Stimulated activated CD8-positive, alpha-beta memory T cell treated with anti-CD3 and anti-CD28 coated beads, Interleukin-7, amount 100 ng/mL, for 24 hours (primary cell): ENCODE measurements at regions not wholly inside any gene's neighbourhood (a gene's known extent, or its start where the extent isn't known, plus 50 kb on each side); places are given as distances from the start of the nearest gene placed in this dataset.

Source experiments
- DNase-seq: peaks from one replicate; pipeline ENCODE4 v3.0.0-alpha.2; 2020; ENCODE audit warnings: low read depth

DNA sequence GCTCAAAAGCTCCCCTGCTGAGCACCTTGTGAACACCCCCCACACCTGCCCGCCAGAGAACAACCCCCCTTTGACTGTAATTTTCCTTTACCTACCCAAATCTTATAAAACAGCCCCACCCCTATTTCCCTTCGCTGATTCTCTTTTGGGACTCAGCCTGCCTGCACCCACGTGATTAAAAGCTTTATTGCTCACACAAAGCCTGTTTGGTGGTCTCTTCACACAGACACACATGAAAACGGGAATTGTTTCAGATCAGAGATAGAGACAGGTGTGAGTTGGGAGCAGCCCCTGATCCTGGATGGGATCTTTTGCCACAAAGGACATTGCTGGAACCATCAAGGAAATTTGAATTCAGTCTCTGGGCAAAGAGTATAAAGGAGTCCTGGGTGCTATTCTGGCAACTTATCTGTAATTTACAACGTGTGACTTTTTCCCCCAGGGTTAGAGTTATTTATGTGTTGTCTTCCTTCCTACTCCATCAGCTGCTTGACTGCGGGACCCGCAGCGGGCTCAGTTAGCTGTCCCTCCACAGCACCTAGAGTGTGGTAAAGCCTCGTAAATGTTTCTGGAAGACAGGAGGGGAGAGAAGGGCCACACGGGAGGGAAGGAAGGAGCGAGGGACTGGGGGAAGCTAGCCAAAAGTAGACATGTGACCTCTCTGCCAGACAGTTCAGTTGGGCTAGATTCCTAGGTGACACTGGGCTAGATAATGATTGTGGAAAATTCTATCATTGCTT is 437.0 kb downstream of the ZNF608 start:
- DNase-seq = no peak

DNA sequence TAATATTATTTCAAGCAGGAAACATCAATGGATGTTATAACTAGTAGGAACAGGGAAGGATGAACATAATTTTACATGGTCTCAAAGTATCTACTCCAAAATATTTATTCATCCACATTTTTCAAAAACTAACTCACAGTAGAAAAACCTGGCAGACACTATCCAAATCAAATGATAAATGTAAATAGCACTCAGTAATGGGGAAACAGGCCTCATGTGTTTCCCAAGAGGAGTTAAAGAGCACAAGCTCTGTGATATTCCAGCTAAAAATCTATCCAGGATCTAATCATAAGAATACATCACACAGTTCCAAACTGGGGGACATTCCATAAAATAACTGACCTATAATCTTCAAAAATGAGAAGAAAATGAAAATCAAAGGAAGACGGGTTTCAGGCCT is 443.1 kb downstream of the ZNF608 start:
- DNase-seq = no peak

DNA sequence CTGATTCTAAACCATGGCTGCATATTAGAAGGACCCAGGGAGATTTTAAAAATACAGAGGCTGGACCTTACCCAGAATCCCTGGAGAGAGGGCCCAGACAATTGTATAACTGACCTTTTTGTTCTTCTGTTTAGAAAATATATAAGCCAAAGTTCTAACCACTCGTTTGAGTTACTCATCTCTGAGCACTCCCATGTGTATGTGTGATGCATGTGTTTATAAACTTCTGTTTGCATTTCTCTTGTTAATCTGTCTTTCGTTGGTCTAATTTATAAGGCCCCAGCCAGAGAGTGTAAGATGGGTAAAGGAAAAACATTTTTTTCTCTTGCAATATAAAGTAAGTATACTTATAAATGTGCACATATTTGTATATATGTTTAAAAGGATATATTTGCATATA is 443.9 kb downstream of the ZNF608 start:
- no peak for DNase-seq

DNA sequence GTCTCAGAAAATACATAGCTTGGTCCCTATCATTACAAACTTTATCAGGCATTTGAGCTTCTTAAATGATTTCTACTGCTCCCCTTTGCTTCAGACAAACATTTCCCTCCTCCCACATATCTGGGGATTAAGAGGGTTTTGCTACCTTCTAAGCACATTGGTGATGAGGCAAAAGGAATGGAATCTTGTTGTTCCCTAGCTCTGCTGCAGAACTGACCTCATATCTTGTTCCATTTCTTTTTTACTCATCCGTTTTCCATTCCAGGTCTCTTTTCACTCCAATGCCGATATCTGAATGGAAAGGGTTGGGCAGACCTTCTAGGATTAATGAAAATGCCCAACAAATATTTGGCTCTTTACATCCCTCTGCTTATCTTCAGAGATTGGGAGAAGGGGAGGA is 444.6 kb downstream of the ZNF608 start:
- no peak for DNase-seq

DNA sequence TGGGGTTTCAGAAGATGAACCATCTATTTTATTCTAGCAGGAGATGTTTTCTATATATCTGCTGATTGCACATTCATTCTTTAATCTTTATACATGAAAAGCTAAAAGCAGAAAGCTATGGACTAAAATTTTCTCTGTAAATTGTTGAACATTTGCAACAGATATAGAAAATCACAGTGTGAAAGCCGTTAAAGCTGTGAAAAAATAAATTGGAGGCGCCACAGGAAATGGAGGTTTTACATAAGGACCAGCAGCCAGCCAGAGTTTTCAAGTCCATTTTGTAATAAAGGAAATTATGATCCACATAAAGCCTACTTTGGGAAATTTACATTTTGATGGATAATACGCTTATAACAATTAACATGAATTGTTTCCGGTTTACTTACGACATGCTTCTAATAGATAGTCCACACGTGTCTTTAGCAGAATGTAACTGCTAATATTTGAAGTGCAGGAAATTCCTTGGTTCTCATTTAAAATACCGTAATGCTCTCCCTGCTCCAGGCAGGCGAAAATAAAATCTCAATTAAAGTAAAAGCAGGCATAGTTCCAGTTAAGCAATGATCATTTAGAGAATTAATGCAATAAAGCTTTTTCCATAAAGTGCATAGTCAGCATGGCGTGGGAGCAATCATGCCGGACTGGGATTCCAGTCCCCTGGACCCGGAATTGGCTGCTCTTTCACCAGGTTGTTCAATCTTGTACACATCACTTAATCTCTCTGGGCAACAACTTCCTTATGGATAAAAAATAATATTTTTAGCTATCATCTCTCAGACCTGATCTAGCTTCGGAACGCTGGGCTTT is 445.4 kb downstream of the ZNF608 start:
- DNase-seq = no peak

DNA sequence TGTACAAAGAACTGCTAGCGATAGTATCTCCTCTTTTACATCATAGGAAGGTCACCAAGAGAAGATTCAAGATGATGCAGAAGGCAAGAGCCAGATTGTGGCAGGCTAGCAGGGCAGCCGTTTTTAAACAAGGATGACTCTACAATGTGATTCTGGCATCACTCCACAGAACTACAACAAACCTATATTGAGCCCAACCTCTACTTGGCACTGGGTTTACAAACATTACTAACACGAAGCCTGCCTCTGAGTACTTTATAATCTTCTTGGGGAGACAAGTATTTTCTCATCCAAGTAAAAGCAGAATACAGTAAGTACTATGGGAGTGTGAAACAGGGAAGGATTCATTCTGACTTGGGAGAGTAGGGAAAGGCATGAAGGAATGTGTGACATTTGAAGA is 448.6 kb downstream of the ZNF608 start:
- DNase-seq = no peak

DNA sequence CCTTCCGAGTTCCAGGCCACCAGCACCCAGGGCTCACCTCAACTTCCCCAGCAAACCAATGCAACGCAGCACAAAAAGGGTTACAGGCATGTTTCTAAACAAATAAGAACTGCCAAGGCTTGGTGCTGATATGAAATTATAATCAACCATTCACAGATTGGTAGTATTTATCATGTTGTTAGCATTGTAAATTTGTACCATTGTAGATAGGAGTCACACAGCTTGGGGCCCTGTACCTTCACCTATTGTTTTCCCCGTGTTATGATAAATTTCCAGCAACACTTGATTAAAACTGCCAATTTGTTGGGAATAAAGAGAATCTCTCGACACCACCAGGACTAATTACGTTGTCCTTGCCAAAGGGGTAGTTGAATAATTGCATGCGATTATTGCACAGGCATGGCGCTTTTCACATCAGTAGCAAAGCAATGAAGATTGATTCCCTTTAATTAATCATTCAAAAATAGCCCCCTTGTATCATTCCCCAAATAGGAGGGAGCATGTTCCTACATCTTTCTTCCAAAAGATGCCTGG is 454.1 kb downstream of the ZNF608 start:
- DNase-seq = no peak

DNA sequence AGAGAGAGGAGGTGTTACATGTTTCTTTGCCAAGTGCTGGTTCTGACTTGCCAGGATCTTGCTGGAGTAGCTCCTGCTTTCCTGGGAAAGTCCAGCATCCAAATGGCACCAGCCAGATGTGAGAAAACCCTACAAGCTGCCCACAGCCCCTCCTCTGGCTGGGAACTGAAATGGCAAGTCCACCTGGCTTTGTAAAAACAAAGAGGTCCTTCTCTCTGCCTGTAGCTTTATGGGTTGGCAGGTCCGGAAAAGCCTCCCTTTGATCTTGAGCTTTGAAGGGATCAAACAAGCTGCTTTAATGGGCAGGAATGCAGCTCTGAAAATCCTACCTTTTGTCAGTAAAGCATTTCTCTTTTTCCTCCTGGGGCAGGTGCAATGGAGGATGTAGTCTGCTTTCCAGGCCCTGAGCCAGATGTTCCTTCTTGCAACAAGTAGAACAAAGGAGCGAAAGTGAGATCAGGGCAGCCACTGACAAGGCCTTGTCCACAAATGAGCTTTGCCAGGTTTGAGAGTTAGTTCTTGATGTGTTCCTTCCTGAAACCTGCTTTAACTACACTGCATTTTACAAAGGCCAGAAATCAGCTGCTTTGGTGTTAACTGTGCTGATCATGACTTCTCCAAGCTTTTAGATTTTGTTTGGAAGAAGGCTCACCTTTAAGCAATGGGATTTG is 456.7 kb downstream of the ZNF608 start:
- no peak for DNase-seq

DNA sequence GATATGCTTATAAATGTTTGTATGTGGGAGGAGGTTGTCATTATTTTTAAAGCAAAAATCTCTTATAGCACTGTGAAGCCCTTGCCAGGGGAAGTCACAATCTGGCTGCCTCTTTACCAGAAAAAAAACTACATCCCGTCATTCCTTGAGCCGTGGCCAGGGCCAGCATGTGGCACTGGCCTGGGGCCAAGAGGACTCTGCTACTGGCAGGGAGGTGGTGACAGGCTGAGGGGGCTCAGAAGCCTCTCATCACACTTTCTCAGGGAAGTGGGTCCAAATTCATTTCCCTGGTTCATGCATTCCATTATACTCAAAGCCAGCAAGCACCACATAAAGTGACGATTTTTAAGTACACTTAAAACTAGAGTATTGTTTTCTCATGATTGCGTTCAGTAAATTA is 457.3 kb downstream of the ZNF608 start:
- no peak for DNase-seq

DNA sequence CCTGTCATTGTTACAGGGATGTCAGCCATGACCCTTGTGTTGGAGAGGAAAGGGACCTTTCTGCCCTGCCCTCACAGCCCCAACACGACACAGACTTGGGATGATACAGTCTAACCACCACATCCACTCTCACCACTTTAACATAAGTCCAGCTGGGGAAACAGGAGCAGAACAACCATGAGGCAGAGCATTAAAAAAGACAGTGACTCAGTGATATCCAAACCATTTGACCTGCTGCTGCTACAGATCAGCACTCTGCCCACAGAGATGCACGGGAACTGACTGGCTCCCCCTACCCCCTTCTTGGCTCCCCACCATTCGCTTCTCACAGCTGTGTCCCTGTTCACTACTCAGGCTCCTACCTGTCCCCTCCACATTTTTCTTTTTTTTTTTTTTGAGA is 458.6 kb downstream of the ZNF608 start:
- DNase-seq = no peak

DNA sequence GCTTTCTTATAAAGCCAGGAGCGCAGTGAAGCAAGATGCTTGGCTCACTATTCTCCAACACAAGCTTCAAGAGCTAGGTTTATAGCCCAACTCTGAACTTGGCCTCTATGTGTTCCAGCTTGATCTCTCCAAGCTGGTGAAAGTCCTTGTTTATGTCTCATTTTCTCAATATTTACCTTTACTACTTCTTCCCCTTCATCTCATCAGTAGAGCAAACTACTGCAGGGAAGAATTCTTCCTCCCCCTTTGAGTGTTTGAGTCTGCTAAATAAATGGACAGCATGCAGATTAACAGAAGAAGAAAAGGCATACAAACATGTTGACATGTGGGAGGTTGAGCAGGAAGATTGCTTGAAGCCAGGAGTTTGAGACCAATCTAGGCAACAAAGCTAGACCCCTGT is 460.7 kb downstream of the ZNF608 start:
- DNase-seq = no peak

DNA sequence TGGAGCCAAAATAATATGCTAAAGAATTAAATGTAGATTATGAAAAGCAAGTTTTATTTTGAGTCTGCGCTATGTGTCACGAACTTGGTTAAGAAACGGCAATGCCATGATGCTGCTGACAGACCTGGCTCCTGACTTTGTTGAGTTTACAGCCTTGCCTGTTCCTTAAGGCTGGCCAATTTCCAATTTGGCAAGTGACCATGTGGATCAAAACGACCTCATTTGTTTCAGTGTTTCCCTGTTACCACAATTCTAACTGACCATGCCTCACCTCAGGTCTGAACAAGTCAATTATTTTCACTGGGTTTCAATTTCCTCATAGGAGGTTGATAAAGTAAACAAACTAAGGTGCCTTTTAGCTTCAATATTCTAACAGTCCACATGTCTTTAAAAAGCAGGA is 461.4 kb downstream of the ZNF608 start:
- no peak for DNase-seq

DNA sequence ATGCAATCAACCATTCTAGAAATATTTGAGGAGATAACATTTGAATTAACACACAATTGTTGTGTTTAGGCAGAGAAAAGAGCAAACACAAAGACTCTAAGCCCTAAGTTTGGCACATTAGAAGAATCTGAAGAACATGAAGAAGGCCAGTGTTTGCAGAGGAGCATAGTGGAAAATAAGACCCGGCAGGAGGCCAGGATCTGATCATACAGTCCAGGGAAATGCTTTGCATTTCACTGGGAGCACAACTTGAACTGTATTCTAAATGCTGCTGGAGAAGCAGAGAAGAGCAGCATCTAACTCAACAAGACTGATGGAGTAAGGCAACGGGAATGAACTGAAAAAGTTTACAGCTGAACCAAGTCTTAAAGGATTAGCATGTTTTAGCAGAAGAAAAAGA is 463.4 kb downstream of the ZNF608 start:
- no peak for DNase-seq

DNA sequence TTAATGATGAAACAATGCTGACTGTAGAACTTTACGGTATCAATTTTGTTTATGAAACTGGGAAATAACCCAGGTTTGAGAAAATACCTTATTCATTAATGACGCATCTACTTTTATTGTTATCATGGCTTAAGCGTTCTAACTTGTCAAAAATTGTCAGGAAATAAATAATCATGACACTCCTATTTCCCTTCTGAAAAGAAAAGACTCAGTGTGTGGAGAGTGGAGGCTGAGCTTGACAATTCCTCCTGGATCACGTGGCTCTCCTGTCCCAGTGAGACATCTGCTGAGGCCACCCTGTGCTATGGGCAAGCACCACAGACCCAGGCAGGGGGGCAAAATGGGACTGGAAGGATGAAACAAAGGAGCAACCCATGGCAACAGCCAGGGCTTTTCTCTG is 466.4 kb downstream of the ZNF608 start:
- DNase-seq = no peak

DNA sequence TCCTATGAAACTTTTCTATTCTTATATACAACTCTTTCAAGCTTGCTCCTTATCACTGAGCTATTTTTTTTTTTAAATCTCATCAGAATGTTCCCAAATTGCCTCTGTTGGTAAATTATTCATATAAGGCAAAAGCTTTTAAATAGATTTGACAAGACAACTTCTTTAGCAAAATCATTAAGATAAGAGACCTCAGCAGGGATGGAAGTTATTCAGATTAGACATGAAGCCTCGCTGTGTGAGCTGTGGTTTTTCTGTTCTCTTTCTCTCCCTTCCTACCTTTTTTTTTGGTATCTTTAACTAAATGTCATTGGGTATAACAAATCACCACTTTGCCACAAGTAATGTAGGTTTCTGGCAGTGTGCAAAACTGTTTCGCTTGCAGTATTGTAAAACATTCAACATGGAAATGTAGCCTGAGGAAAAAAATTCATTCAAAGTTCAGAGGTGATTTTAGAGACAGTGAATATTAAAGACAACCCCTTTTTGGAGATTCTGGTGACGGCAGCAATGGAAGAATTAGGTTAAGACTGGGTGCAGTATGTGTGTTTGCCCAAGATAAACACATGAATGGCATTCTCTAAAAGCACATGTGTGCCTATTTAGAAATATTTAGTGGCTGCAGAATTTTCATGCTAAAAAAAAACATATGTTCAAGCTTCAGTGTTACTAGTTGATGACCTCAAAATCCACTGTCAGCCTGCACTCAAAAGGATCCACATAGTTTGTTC is 467.1 kb downstream of the ZNF608 start:
- DNase-seq = no peak

DNA sequence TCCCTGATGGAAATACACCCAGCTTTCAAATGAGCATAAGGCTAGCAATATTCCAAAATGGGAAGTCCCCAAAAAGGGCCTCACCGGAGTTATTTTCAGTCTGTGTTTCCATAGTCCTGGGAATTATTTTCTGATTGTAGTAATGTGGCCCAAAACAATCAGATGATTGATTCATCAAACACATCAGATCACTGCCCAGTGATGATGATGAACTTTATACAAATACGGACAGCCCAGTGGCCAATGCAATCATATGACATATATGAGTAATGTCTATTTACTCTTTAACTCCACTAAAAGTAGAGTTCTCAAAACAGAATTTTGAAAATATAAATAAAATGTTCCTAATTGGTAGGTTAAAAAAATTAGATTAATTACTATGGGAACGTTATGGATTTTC is 467.8 kb downstream of the ZNF608 start:
- no peak for DNase-seq

DNA sequence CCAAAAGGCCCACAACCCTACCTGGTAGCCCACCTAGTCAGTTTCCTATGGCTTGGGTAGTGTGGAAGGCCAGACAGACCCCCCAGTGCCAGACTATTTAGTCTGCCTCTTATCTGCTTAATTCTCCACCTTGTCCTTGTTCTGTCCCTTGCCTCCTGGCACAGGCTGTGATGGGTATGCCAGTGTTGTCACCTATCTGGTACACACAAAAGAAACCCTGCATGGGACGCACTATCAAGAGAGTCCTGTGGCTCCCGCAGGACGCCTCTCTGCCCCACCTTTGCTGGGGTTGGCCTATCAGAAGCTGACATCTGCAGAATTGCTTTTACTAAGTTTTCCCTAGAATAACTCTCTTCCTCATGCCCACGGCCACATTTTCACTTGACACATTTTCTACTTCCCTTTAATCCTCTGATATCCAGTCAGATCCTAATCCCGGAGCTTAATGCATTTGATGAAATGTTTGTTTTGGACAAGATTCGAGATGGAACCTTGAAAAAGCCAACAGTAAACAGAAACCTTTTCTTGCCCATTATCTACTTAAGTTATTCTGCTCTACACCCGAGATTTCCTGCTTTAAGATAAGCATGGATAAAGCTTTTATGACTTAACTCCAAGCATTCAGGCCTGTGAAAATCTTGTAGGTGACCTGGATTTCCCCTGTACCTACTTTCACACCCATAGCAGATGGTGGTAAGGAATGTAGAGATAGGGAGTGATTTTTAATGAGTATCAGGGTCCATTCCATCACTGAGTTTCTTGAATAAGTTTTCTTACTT is 468.5 kb downstream of the ZNF608 start:
- DNase-seq = no peak

DNA sequence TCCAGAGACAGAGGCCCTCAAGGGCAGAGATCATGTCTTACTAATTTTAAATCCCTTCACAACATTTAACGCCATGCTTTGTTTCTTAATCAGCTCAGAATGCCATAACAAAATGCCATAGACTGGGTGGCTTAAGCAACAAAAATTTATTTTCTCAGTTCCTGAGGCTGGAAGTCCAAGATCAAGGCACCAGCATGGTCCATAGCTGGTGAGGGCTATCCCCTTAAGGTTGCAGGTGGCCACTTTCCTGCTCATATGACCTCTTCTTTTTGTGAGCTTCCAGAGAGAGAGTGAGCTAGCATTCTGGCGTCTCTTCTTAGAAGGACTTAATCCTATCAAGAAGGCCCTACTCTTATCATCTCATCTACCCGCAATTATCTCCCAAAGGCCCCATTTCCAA is 470.3 kb downstream of the ZNF608 start:
- no peak for DNase-seq

DNA sequence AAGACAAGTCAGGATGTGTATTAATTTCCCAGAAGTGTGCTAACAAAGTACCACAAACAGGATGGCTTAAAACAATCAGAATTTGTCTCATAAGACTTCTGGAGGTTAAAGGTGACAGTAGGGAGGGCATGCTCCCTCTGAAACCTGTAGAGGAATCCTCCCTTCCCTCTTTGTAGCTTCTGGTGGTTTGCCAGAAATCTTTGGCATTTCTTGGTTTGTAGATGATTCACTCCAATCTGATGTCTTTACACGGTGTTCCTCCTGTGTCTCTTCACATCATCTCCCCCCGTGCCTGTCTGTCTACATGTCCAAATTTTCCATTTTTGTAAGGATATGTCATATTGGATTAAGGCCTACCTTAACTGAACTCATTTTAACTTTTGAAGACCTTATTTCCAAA is 471.5 kb downstream of the ZNF608 start:
- no peak for DNase-seq

DNA sequence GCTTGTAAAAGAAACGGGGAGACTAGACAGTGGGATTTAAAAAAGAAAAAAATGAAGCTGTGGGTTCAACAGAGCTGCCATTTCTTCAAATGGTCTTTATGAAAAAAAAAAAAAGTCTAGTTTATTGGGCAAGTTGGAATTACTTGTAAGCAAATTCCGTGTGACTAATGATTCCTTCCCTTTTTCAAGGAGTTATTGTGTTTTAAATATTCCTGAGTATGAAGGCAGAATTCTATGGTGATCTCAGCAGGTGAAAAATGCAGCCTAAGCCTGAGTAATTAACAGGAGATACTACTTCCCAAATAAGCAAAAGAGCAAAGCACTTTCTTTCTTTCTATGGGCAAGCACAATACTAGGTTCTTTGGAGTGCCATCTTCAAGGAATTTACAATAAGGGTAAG is 481.9 kb downstream of the ZNF608 start:
- no peak for DNase-seq

DNA sequence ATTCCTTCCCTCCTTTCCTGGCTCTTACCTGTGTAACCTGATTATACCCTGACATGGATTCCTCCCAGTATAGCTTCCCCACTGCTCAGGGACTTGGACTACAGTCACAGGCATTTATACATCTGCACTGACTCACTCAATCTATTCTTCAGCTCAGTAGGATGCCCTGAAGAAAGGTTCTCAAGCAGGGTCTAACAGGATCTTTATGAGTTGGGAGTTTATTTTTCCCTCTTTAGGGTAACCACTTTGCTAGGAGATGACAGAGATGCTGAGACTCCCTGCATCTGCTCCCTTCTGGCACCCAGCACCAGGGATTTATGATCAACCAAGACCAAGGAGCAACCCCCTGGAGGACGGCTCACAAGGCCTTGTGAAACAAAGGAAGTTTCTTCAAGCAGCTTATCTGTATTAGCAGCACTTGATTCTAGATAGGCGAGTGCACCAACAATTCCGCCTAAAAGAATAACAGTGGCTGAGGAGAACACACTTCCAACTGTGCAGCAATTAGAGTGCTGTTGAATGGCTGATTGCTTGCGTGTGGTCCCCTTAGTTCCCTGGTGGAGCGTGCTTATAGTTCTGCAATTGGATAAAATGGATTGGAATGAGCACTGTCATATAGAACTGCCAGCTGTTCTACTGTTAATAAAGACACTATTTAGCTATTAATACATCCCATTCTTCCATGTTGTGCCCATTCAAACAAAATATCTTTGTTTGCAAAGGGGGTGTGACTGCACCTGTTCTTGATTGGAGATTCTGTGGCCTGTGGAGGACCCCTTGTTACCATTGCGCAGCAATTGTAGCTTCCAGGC is 482.6 kb downstream of the ZNF608 start:
- DNase-seq = no peak
